ENCODE measurements at regions not wholly inside any gene's neighbourhood (a gene's known extent, or its start where the extent isn't known, plus 50 kb on each side); places are given as distances from the start of the nearest gene placed in this dataset.

- Mint-ChIP-seq H3K4me1 (no peaks in the 10 kb centered on the region), H3K9me3 (no peaks in the 10 kb centered on the region), H3K4me3 (no peak overlapping the region), H3K36me3 (no peaks in the 10 kb centered on the region), H3K27me3 (peaks cover 6% of the 10 kb centered on the region), H3K27ac (no peak overlapping the region)
- no peak for DNase-seq
- CTCF ChIA-PET = no interaction called here
Measured at GRCh38 chr3:124113485-124113884, 121.6 kb upstream of the ROPN1 start.

DNA sequence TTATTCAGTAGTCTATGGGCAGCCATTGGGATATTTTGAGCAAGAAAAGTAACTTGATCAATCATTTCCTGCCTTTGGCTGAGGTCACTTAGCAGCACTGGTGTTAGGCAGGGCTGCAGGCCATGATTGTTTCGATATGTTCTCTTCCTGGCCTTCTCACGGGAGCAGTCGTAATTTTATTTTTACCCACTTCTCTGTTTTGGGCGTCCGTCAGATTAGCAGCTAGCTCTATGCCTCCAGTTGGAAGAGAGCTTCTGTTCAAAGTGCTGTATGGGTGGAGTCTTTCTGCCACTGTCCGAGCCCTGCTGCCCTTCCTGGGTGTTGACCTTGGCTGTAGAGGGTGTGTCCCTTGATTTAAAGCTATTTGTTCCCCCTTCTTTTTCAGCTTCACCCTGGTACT lies 123.4 kb upstream of the ROPN1 start:
- DNase-seq = no peak
- CTCF ChIA-PET = no interaction called here
- no peak overlapping the region for H3K4me3 Mint-ChIP-seq
- H3K4me1 Mint-ChIP-seq = no peaks in the 10 kb centered on the region
- H3K27me3 Mint-ChIP-seq = peaks cover 6% of the 10 kb centered on the region
- no peak overlapping the region for H3K27ac Mint-ChIP-seq
- no peaks in the 10 kb centered on the region for H3K36me3 Mint-ChIP-seq
- H3K9me3 Mint-ChIP-seq = no peaks in the 10 kb centered on the region

DNA sequence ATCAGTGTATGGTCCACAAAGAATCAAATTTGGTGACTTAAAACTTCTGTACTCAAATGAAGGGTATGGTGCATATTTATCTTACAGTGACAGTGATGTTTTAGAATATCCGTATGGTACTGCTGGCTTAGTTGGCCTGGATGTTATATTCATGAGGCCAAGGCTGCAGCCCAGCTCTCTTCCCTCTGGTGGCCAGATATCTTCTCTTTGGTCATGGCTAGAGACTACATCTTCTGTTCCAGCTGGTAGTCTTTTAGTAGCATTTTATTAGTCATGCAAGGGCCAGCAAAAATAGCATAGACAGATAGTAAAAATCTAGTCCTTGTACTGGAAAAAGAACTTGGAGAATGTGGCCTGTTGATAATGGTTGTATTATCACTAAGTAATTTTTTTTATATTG lies 124.0 kb upstream of the ROPN1 start:
- H3K9me3 Mint-ChIP-seq = no peaks in the 10 kb centered on the region

DNA sequence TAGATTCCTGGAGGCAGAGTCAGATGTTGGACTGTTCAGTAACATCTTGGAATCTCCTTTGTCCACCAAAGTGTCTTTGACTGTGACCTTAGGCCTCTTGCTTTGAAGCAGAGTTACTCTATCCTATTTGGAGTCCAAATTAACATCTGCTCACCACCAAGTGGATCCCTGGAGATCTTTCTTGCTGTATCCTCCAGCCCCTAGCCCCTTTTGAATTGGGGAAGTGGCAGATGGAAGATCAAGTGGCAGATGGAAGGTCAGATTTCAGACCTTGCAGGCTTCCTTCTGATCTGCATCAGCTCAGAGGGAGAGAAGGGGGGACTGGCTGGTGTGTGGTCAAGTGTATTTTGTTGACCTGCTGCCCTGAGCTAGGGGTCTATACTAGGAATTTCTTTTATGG lies 125.0 kb upstream of the ROPN1 start:
- CTCF ChIA-PET = no interaction called here
- Mint-ChIP-seq H3K4me3 (no peak overlapping the region), H3K27ac (no peak overlapping the region), H3K9me3 (no peaks in the 10 kb centered on the region), H3K36me3 (no peaks in the 10 kb centered on the region), H3K4me1 (no peaks in the 10 kb centered on the region), H3K27me3 (peaks cover 6% of the 10 kb centered on the region)
- no peak for DNase-seq

More for the DNA sequence above, 124.0 kb upstream of the ROPN1 start:
- DNase-seq = no peak
- Mint-ChIP-seq H3K4me1 (no peaks in the 10 kb centered on the region), H3K36me3 (no peaks in the 10 kb centered on the region), H3K27ac (no peak overlapping the region), H3K27me3 (peaks cover 6% of the 10 kb centered on the region), H3K4me3 (no peak overlapping the region)
- CTCF ChIA-PET = no interaction called here

DNA sequence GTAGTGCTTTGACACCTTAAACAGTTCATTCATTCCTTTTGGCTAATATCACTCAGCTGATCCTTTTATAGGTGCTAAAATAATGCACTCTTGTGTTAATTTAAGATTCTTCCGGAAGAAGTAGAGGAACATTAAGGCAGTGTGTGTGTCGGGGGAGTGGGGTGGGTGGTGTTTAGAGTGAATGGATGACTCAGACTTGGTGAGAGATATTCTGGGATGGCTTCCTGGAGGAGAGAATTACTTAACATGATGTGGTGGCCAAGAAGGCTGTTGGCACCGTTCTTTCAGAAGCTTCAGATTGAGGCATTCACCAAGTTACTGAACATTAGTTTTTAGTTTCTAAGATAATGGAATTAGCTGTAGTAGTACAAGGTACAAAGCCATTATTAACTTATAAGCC lies 125.6 kb upstream of the ROPN1 start:
- DNase-seq = no peak
- Mint-ChIP-seq H3K4me1 (no peaks in the 10 kb centered on the region), H3K36me3 (no peaks in the 10 kb centered on the region), H3K4me3 (no peak overlapping the region), H3K27ac (no peak overlapping the region), H3K9me3 (no peaks in the 10 kb centered on the region), H3K27me3 (peaks cover 6% of the 10 kb centered on the region)
- CTCF ChIA-PET = no interaction called here

DNA sequence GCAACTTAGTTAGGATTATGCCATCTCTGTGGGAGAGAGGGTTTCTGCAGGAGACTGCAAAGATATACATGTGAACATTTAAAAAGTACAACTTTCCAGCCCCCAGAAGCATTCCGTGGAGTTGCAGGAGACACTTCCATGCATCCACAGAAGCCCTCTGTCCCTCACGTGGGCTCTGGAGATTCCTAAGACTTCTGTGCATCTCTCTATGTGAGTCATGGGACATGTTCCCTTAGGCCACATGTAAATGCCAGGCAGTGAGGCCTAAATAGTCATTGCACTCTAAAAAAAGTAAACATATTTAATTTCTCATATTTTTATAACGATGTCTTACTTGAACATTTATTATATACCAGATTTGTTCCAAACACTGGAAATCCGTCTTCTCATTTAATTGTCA lies 126.5 kb upstream of the ROPN1 start:
- Mint-ChIP-seq H3K27me3 (peaks cover 5% of the 10 kb centered on the region), H3K4me3 (no peak overlapping the region), H3K9me3 (no peaks in the 10 kb centered on the region), H3K36me3 (no peaks in the 10 kb centered on the region), H3K27ac (no peak overlapping the region), H3K4me1 (no peaks in the 10 kb centered on the region)
- CTCF ChIA-PET = no interaction called here
- no peak for DNase-seq

DNA sequence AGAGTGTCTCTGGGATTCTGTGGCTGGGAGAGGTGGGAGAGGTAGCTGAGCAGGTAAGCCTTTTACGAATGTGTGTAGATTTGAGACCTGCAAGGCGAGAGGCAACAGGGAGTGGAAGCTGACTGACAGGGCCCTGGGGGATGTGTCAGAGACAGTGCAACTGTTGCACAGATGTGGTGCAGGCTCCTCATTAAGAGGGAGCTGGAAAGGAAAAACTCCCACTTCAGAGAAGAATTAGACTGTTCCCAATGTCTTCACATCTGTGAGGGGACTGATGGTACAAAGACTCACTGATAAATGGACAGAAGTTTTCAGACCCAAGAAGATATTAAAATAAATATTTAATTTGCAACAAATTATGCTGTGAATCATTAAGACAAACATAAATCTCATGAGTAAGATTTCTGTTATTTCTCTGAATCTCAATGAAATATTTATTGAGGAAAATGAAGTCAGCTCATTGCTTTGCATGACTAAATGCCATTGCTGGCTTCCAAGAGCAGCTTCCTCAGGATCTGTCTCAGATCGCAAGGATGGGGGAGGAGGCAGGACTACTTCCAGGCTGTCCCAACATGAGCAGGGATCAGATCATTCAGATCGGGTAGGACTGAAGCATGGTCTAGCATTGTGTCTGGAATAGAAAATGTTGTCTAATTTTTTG lies 127.3 kb upstream of the ROPN1 start:
- no peaks in the 10 kb centered on the region for H3K27me3 Mint-ChIP-seq
- no peaks in the 10 kb centered on the region for H3K4me1 Mint-ChIP-seq
- no peak for DNase-seq
- no peak overlapping the region for H3K27ac Mint-ChIP-seq
- H3K36me3 Mint-ChIP-seq = no peaks in the 10 kb centered on the region
- no peak overlapping the region for H3K4me3 Mint-ChIP-seq
- CTCF ChIA-PET = no interaction called here
- H3K9me3 Mint-ChIP-seq = no peaks in the 10 kb centered on the region

DNA sequence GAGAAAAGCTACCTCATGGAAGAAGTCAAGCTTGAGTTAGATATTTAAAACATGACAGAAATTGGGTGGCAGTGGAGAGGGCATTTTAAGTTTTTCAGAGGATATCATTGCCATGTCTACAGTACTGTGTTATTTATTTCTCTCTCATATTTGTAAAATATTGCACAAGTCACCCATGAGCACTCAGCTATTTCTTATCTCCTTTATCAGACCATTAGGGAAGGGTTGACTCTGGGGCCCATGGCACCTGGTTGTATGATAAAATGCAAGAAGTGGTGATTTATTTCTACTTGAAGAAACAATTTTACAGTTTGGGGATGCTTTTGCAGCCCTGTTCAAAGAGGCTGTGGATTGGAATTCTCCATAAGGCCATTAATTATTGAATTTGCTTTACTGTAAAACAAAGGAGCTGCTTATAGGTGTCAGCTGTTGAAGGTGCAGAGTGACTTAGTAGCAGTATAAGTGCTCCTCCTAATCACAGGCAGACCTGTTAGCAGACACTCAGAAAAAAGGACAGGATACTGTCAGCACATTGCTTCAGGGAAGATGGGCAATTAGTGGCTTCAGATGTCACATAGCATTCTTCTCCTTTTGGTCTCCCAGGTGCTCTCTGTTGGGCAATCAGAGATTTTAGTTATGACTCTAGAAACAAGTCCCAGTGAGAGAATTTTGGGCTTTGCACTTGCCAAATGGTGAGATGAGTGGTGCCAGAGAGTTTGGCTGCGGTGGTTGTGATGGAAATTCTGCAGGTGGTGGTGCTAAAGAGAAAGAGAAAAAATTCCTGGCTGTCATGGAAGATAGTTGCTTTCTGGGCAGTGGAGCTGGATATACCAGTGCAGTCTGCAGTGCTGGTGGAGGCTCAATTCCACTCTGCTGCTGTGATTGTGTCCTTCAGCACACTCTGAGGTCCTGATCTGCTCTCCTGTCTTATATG lies 129.7 kb upstream of the ROPN1 start:
- H3K27ac Mint-ChIP-seq = no peak overlapping the region

GRCh38 chr3:124125315-124125714 lies 133.4 kb upstream of the ROPN1 start:
- Mint-ChIP-seq H3K27ac (no peak overlapping the region), H3K4me3 (no peak overlapping the region), H3K9me3 (no peaks in the 10 kb centered on the region), H3K27me3 (peaks cover 10% of the 10 kb centered on the region), H3K36me3 (no peaks in the 10 kb centered on the region), H3K4me1 (no peaks in the 10 kb centered on the region)
- DNase-seq = no peak
- CTCF ChIA-PET = no interaction called here

More for the DNA sequence above, 129.7 kb upstream of the ROPN1 start:
- CTCF ChIA-PET = no interaction called here
- Mint-ChIP-seq H3K27me3 (peaks cover 4% of the 10 kb centered on the region), H3K4me1 (no peaks in the 10 kb centered on the region), H3K9me3 (no peaks in the 10 kb centered on the region), H3K4me3 (no peak overlapping the region), H3K36me3 (no peaks in the 10 kb centered on the region)
- no peak for DNase-seq

DNA sequence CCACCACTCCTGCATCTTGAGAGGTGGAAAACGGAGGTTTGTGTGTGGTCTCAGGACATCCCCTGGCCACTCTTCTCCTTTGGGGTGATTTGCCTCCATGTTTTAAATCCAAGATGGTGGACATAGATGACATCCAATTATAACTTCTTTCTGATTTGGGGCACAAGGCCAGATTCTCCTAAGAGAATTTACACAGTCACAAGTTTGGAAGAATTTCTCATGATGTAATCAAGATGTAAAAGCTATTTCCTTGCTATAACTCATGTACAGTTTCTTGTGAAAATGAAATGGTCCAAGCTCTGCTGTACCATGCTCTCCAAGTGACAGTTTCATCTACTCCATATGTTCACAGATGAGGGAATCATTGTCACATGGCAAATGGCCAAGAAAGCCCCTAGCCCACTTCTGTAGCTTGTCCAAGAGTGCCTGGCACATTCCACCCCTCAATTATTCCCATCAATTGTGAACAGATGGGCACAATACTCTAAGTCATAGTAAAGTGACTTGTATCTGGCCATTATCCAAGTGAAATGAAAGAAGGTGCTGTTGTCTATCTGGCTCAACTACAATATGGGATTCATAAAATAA lies 134.6 kb upstream of the ROPN1 start:
- CTCF ChIA-PET = no interaction called here
- Mint-ChIP-seq H3K36me3 (no peaks in the 10 kb centered on the region), H3K4me3 (no peak overlapping the region), H3K9me3 (no peaks in the 10 kb centered on the region), H3K4me1 (no peaks in the 10 kb centered on the region), H3K27ac (no peak overlapping the region), H3K27me3 (peaks cover 10% of the 10 kb centered on the region)
- no peak for DNase-seq

GRCh38 chr3:124131158-124131557 lies 139.2 kb upstream of the ROPN1 start:
- no peak overlapping the region for H3K27ac Mint-ChIP-seq
- H3K9me3 Mint-ChIP-seq = no peaks in the 10 kb centered on the region
- DNase-seq = no peak
- CTCF ChIA-PET = no interaction called here
- H3K4me1 Mint-ChIP-seq = no peaks in the 10 kb centered on the region
- no peaks in the 10 kb centered on the region for H3K36me3 Mint-ChIP-seq
- peaks cover 10% of the 10 kb centered on the region for H3K27me3 Mint-ChIP-seq
- no peak overlapping the region for H3K4me3 Mint-ChIP-seq

DNA sequence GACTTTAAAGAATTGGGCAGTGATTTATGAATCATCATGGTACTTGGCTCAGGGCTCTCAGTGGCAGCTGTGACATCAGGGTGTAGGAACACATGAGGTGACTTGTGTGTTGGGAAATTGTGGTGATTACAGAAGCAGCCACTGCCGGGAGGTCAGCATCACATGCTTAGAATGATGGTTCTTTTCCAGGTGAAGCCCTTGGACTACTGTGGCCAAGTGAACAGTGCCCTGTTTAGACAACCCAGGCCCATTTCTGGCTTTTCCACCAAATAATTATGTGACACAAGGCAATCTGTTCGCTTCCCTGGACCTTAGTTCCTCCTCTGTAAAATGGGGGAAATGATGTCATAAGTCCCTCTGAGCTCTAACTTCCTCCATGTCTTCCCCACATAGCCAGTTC lies 139.7 kb upstream of the ROPN1 start:
- no peaks in the 10 kb centered on the region for H3K9me3 Mint-ChIP-seq
- H3K36me3 Mint-ChIP-seq = no peaks in the 10 kb centered on the region
- no peak for DNase-seq
- CTCF ChIA-PET = no interaction called here
- H3K27ac Mint-ChIP-seq = no peak overlapping the region
- peaks cover 10% of the 10 kb centered on the region for H3K27me3 Mint-ChIP-seq
- no peaks in the 10 kb centered on the region for H3K4me1 Mint-ChIP-seq
- H3K4me3 Mint-ChIP-seq = no peak overlapping the region

GRCh38 chr3:124132813-124133212 lies 140.9 kb upstream of the ROPN1 start:
- no peaks in the 10 kb centered on the region for H3K36me3 Mint-ChIP-seq
- no peak overlapping the region for H3K27ac Mint-ChIP-seq
- DNase-seq = no peak
- no peaks in the 10 kb centered on the region for H3K4me1 Mint-ChIP-seq
- CTCF ChIA-PET = no interaction called here
- no peak overlapping the region for H3K4me3 Mint-ChIP-seq
- H3K9me3 Mint-ChIP-seq = no peaks in the 10 kb centered on the region
- peaks cover 17% of the 10 kb centered on the region for H3K27me3 Mint-ChIP-seq

DNA sequence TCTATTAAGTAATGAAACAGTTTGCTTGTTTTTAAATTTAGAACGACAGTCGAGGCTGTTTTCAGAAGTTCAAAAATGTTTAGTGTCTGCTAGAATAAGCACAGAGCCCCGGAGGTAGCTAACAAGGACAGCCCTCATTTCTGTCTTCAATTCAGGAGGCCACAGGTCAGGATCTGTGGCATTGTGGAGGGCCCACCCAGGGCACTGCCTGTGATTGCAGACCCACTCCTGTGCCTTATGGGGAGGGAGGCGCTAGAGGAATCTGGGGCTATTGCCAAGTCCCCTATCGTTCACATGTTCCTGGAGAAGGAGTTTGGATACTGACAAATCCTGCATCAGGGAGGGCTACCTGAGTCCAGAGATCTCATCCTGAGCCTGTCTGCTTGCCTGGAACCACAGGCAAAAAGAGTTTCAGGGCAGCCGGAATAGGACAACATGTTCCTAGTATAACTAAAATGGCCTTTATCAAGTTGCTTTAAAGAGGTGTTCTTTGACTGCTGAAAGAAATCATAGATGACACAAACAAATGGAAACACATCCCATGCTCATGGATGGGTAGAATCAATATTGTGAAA lies 141.5 kb upstream of the ROPN1 start:
- Mint-ChIP-seq H3K27me3 (peaks cover 19% of the 10 kb centered on the region), H3K9me3 (no peaks in the 10 kb centered on the region), H3K4me3 (no peak overlapping the region), H3K27ac (no peak overlapping the region), H3K4me1 (no peaks in the 10 kb centered on the region), H3K36me3 (no peaks in the 10 kb centered on the region)
- no peak for DNase-seq
- CTCF ChIA-PET = no interaction called here

- Mint-ChIP-seq H3K4me1 (no peaks in the 10 kb centered on the region), H3K4me3 (no peak overlapping the region), H3K27me3 (peaks cover 20% of the 10 kb centered on the region), H3K27ac (no peak overlapping the region), H3K9me3 (no peaks in the 10 kb centered on the region), H3K36me3 (no peaks in the 10 kb centered on the region)
- CTCF ChIA-PET = no interaction called here
- DNase-seq = no peak
Measured at GRCh38 chr3:124137216-124137615, 145.3 kb upstream of the ROPN1 start.
